ENCODE measurements at regions not wholly inside any gene's neighbourhood (a gene's known extent, or its start where the extent isn't known, plus 50 kb on each side); places are given as distances from the start of the nearest gene placed in this dataset.
"Not testable (repeated sequence)": the region's sequence is repeated elsewhere in the genome, so short reads cannot be mapped to it uniquely, and the experiment has no call there.

GRCh38 chr9:29564564-29564963, 1991.3 kb upstream of the C9orf72 start:
- FAIRE-seq (no peak), DNase-seq (ENCODE audit: insufficient read length, low spot score) (no peak)

GRCh38 chr9:29575219-29575618, 2001.9 kb upstream of the C9orf72 start:
- FAIRE-seq (no peak), DNase-seq (ENCODE audit: insufficient read length, low spot score) (no peak)

- FAIRE-seq, result no peak
- no peak for DNase-seq (ENCODE audit: insufficient read length, low spot score)
Observed at GRCh38 chr9:29588361-29588760, 2015.1 kb upstream of the C9orf72 start.

GRCh38 chr9:29609282-29609681, 2036.0 kb upstream of the C9orf72 start:
- no peak for FAIRE-seq
- DNase-seq (ENCODE audit: insufficient read length, low spot score), result no peak

GRCh38 chr9:29613773-29614172, 2040.5 kb upstream of the C9orf72 start:
- no peak for DNase-seq (ENCODE audit: insufficient read length, low spot score)
- FAIRE-seq, result no peak

- no peak for DNase-seq (ENCODE audit: insufficient read length, low spot score)
- no peak for FAIRE-seq
Observed at GRCh38 chr9:29616844-29617243, 2043.6 kb upstream of the C9orf72 start.

- FAIRE-seq, result no peak
Observed at GRCh38 chr9:29625292-29625731, 2052.0 kb upstream of the C9orf72 start.

GRCh38 chr9:29625931-29626330, 2052.7 kb upstream of the C9orf72 start:
- FAIRE-seq (no peak), DNase-seq (ENCODE audit: insufficient read length, low spot score) (no peak)

More at GRCh38 chr9:29625292-29625731, 2052.0 kb upstream of the C9orf72 start:
- DNase-seq (ENCODE audit: insufficient read length, low spot score), result peak; percentile 13

- DNase-seq (ENCODE audit: insufficient read length, low spot score); FAIRE-seq: not testable (repeated sequence)
Observed at GRCh38 chr9:29628856-29629255, 2055.6 kb upstream of the C9orf72 start.

- FAIRE-seq (no peak), DNase-seq (ENCODE audit: insufficient read length, low spot score) (no peak)
Observed at GRCh38 chr9:29637471-29638237, 2064.4 kb upstream of the C9orf72 start.

GRCh38 chr9:29640507-29640906, 2067.2 kb upstream of the C9orf72 start:
- DNase-seq (ENCODE audit: insufficient read length, low spot score) (no peak), FAIRE-seq (no peak)

GRCh38 chr9:29644514-29644913, 2071.2 kb upstream of the C9orf72 start:
- FAIRE-seq, result no peak
- DNase-seq (ENCODE audit: insufficient read length, low spot score), result no peak

- DNase-seq (ENCODE audit: insufficient read length, low spot score) (no peak), FAIRE-seq (no peak)
Observed at GRCh38 chr9:29647451-29647850, 2074.2 kb upstream of the C9orf72 start.

GRCh38 chr9:29648132-29648531, 2074.9 kb upstream of the C9orf72 start:
- DNase-seq (ENCODE audit: insufficient read length, low spot score), result no peak
- FAIRE-seq, result no peak

GRCh38 chr9:29648601-29649000, 2075.3 kb upstream of the C9orf72 start:
- no peak for DNase-seq (ENCODE audit: insufficient read length, low spot score)
- FAIRE-seq, result no peak

GRCh38 chr9:29656641-29657406, 2083.5 kb upstream of the C9orf72 start:
- DNase-seq (ENCODE audit: insufficient read length, low spot score), result no peak
- FAIRE-seq, result no peak

- no peak for DNase-seq (ENCODE audit: insufficient read length, low spot score)
- no peak for FAIRE-seq
Observed at GRCh38 chr9:29657821-29658220, 2084.5 kb upstream of the C9orf72 start.

- no peak for FAIRE-seq
- no peak for DNase-seq (ENCODE audit: insufficient read length, low spot score)
Observed at GRCh38 chr9:29659014-29659413, 2085.7 kb upstream of the C9orf72 start.

GRCh38 chr9:29659736-29660135, 2086.5 kb upstream of the C9orf72 start:
- FAIRE-seq (no peak), DNase-seq (ENCODE audit: insufficient read length, low spot score) (no peak)

GRCh38 chr9:29668732-29669131, 2095.5 kb upstream of the C9orf72 start:
- FAIRE-seq (no peak), DNase-seq (ENCODE audit: insufficient read length, low spot score) (no peak)

GRCh38 chr9:29669613-29670012, 2096.3 kb upstream of the C9orf72 start:
- FAIRE-seq, result no peak
- DNase-seq (ENCODE audit: insufficient read length, low spot score), result no peak

GRCh38 chr9:29685531-29685930, 2112.2 kb upstream of the C9orf72 start:
- DNase-seq (ENCODE audit: insufficient read length, low spot score), result no peak
- no peak for FAIRE-seq

Data from HTR-8/SVneo (cell line).